Lung (tissue), 11 donors: ENCODE measurements at regions not wholly inside any gene's neighbourhood (a gene's known extent, or its start where the extent isn't known, plus 50 kb on each side); places are given as distances from the start of the nearest gene placed in this dataset.

Experiments used
- ATAC-seq: fragments of 200-7000 bp; cut with Tn5 transposase; one replicate; pipeline ENCODE4 v1.9.1; 2020; ENCODE audit warnings: moderate number of reproducible peaks; ENCODE audit not compliant: insufficient read depth, low FRiP score
- DNase-seq, 3 donors: peaks; one replicate each; pipeline ENCODE4 v3.0.0-alpha.2; 2013 to 2017
- H3K27ac ChIP-seq, 2 donors: one replicate each; pipeline ENCODE4 v1.5.1; 2013; ENCODE audit warnings: mild to moderate bottlenecking in 2 of 2, moderate library complexity in 2 of 2, control low read depth in 1 of 2, inconsistent platforms in 1 of 2, low read depth in 1 of 2, low read length in 1 of 2
- H3K27me3 ChIP-seq, 3 donors: one replicate each; pipeline ENCODE4 v1.5.1; 2013; ENCODE audit warnings: low read length in 2 of 3; ENCODE audit not compliant: control insufficient read depth in 3 of 3, insufficient read depth in 3 of 3
- H3K36me3 ChIP-seq, 4 donors: one replicate each; pipeline ENCODE4 v1.5.1; 2013; ENCODE audit warnings: low read length in 4 of 4, mild to moderate bottlenecking in 1 of 4, moderate library complexity in 1 of 4; ENCODE audit not compliant: control insufficient read depth in 4 of 4, insufficient read depth in 4 of 4
- H3K4me1 ChIP-seq, 5 donors: one replicate each; pipeline ENCODE4 v1.5.1; 2013; ENCODE audit warnings: low read length in 5 of 5, mild to moderate bottlenecking in 2 of 5, moderate library complexity in 1 of 5; ENCODE audit not compliant: control insufficient read depth in 5 of 5, insufficient read depth in 5 of 5
- H3K4me3 ChIP-seq: one replicate; pipeline ENCODE4 v1.5.1; 2013; ENCODE audit warnings: mild to moderate bottlenecking, control low read depth, moderate library complexity
- H3K9ac ChIP-seq, 2 donors: one replicate each; pipeline ENCODE4 v1.5.1; 2013; ENCODE audit warnings: low read length in 2 of 2, control low read depth in 1 of 2; ENCODE audit not compliant: insufficient read depth in 1 of 2
- H3K9me3 ChIP-seq, 4 donors: one replicate each; pipeline ENCODE4 v1.5.1; 2013; ENCODE audit warnings: low read length in 3 of 4, mild to moderate bottlenecking in 1 of 4, moderate library complexity in 1 of 4; ENCODE audit not compliant: control insufficient read depth in 4 of 4, insufficient read depth in 3 of 4
- CTCF ChIP-seq: IDR thresholded peaks from 2 replicates; pipeline ENCODE4 v1.5.1; 2012; ENCODE audit warnings: mild to moderate bottlenecking; ENCODE audit errors: control extremely low read depth, extremely low read depth
- WGBS, 2 donors: extraction: QIAGEN DNeasy Blood & Tissue Kit; methylation state at CpG; one replicate each; pipeline ENCODE4 v1.1.7; 2013; 5-methylcytosine and 5-hydroxymethylcytosine counted together
- donor health status: control.
- donor health status: control.
- donor health status: Bipolar disorder and iron deficiency.
- donor health status: healthy.
- donor health status: DM: yes; HTN: yes; CAD: no.

GRCh38 chr5:169352901-169353300 is 52.0 kb upstream of the SLIT3 start:
- 86 to 87% methylated on average over 7 of the region's 7 CpGs for WGBS, 2 donors
- Histone ChIP-seq H3K27ac (no peak overlapping the region), H3K9ac (no peak overlapping the region), H3K36me3 (no peaks in the 10 kb centered on the region), H3K9me3 (no peaks in the 10 kb centered on the region), H3K4me1 (peaks cover 0 to 3% (median 0%) of the 10 kb centered on the region in 5 donors), H3K4me3 (no peak overlapping the region), H3K27me3 (no peaks in the 10 kb centered on the region)
- ATAC-seq (no peak), DNase-seq (no peak)
- no peak for TF ChIP-seq CTCF

- Histone ChIP-seq H3K4me1 (peaks cover 0 to 3% (median 0%) of the 10 kb centered on the region in 5 donors), H3K27ac (no peak overlapping the region), H3K9me3 (no peaks in the 10 kb centered on the region), H3K9ac (no peak overlapping the region), H3K27me3 (no peaks in the 10 kb centered on the region), H3K36me3 (no peaks in the 10 kb centered on the region), H3K4me3 (no peak overlapping the region)
- no peak for ATAC-seq
- 83 to 86% methylated on average over 3 of the region's 3 CpGs for WGBS, 2 donors
- no peak for DNase-seq
- no peak for TF ChIP-seq CTCF
Measured at GRCh38 chr5:169351721-169352120, 50.8 kb upstream of the SLIT3 start.

GRCh38 chr5:169350759-169351240 is 49.9 kb upstream of the SLIT3 start:
- 54 to 66% methylated on average over 7 of the region's 7 CpGs for WGBS, 2 donors

More at GRCh38 chr5:169350759-169351240, 49.9 kb upstream of the SLIT3 start:
- H3K27ac ChIP-seq = no peak overlapping the region
- no peaks in the 10 kb centered on the region for H3K9me3 ChIP-seq
- no peak overlapping the region for H3K4me3 ChIP-seq
- TF ChIP-seq CTCF = no peak
- ATAC-seq (peak; percentile 46), DNase-seq (no peak)
- peaks cover 0 to 3% (median 0%) of the 10 kb centered on the region in 5 donors for H3K4me1 ChIP-seq
- H3K27me3 ChIP-seq = no peaks in the 10 kb centered on the region
- no peak overlapping the region for H3K9ac ChIP-seq
- no peaks in the 10 kb centered on the region for H3K36me3 ChIP-seq
